ENCODE measurements at regions not wholly inside any gene's neighbourhood (a gene's known extent, or its start where the extent isn't known, plus 50 kb on each side); places are given as distances from the start of the nearest gene placed in this dataset.

DNA sequence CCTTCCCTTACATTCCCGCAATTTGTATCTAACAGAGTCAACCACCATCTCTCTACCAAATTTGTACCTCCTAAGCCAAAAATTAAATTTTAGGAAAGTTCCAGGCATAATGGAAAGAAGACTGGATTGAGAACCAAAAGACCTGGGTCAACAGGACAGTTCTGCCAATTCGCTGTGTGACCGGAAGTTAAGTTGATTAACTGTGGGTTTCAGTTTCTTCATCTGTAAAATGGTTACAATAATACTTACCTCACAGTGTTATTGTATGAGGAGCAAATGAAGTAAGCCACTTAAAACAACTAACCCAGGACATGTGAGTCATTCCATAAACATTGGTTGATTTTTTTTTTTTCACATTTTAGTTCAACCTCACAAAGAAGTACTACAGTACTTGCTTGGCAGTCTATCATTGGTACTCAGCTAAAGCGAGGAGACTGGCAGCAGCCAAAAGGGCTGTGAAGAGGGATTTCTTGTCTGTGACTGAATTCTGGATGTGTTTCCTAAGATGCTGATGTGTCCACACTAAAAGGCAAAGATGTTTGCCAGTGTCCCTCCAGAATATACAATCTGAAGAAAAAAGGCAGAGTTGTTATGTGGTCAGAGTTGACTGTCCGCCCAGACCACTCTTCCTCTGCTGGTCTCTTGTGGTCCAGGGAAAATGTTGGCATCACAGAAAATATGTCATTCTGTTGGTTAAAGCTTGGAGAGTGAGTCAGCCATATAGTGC is 198.6 kb downstream of the TLE1 start:
- in situ Hi-C loops (cut with HindIII; ENCODE audit: low sequenced_read_pairs) = no loop called here

DNA sequence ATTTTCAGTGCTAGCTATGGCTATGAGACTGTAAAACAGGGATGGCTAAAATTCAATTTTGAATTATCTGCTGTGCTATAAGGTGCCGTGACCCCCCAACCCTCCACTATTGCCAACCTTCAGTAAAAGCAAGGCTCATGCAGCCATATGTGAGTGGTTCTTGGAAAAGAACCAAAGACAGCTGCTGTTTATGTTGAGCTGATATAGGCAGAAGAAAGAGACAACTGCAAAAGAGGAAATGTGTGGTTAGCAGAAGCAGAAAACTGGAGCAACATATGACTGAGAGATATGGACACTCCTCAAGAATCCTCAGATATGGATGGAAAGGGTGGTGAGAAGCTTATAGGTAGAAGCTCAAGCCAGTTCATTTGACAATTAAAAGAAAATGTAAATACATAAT is 200.3 kb downstream of the TLE1 start:
- in situ Hi-C loops (cut with HindIII; ENCODE audit: low sequenced_read_pairs) = no loop called here

DNA sequence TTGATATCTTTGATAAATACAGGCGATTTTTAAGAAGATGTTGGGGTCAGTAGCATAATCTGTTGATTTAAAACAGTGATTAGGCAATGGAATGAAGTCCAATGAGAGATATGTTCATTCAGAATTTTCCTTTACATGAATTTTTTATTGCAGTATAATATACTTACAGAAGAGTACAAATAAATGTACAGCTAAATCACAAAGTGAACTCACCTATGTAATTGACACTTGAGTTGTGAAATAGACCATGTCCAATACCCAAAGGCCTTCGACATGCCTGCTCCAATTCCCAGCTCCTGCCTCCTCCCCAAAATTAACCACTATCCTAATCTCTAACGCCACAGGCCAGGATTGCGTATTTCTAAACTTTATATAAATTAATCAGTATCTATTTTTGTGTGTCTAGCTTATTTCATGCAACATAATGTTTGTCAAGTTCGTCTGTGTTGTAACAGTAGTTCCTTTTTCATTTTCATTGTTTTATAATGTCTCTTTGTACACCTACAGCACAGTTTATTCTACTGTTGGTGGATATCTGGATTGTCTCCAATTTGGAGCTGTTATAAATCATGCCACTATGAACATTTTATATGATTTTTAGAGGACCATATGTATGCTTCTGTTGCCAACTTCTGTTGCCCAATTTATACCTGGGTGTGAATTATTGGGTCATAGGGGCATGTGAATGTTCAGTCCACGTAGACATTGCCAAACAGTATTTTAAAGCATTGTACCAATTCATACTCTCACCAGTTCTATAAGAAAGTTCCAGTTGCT is 208.3 kb downstream of the TLE1 start:
- in situ Hi-C loops (cut with HindIII; ENCODE audit: low sequenced_read_pairs) = no loop called here

DNA sequence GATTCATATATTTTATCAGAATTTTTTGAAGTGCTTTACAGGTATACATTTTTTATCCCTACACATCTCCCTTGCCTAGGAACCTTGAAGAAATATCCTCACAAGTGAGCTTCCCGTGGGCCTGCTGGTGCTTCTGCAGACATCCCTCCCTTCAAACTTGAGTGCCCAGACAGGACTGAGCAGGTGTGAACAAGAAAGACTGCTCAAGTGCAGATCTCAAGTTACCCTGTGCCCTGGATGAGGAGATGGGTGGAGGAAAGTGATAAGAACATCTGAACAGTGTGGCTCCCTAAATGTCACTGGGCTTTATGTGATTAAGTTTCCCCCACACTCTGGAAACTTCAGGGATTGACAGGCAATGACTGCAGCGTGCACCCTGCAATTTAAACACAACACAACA is 209.8 kb downstream of the TLE1 start:
- in situ Hi-C loops (cut with HindIII; ENCODE audit: low sequenced_read_pairs) = loop anchor here (5.0 kb wide), 1 partner anchor 87 kb away; no protein-coding TSS in a partner anchor

DNA sequence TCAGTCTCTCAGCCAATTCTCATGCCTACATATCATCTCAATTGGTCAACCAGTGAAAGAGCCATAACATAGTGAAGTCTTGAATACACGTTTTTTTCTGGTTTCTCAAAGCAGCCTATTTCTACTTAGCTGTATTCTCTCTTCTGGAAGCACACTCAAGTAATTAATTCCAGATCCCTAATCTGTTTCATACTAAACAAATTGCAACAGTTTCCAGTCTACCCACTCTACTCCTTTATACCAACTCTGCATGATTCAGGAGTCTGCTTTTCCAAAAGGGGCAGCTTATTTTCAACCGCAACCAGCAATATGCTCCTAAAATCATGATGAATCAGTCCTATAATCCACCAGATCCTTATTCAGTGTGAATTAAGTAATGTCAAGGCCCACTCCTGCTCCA is 211.7 kb downstream of the TLE1 start:
- in situ Hi-C loops (cut with HindIII; ENCODE audit: low sequenced_read_pairs) = loop anchor here (5.0 kb wide), 1 partner anchor 85 kb away; no protein-coding TSS in a partner anchor

DNA sequence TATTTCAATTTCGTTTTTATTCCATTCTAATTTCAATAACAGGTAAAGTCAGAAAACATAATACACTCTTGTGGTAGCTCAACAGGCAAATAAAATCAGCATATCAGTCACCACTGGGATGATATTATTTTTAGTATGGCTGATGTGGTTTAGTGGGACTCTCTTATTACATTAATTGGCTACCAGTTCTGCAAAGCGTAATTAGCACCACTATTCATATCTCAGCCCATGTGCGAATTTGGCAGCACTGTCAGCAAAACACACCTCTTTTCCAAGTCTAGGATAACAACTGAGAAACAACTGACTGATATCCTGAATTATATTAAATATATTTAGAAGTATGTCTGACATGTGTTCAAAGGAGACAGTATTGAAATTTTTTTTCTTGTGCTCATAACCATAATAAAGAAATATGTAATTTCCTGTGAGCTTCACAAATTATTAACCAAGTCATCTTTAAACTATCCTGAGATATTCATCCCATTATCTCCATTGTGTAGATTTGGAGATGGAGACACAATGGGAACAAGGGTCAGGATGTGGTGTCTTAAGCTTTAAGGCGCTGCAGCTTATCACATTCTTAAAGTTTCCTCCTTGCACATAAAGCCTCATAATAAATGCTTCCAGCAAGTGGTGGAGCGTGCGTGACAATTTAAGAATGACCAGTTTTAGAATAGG is 212.4 kb downstream of the TLE1 start:
- in situ Hi-C loops (cut with HindIII; ENCODE audit: low sequenced_read_pairs) = loop anchor here (5.0 kb wide), 1 partner anchor 85 kb away; no protein-coding TSS in a partner anchor

DNA sequence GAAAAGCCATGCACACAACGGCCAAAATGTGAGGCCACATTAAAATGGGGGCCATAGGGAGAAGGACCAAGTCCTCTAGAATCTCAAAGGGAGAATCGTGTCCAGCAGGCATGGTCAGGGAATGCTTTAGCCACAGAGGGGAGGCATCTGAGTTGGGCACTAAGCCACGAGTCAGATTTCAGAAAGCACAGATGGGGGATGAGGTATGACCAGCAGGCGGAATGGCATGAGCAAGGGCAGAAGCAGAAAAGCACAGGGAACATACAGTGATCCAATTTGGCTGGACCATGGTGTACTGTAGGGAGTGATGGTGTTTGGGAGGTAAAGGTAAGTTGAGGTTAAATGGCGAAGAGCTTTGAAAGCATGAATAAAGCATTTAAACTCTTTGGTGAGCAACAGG is 214.6 kb downstream of the TLE1 start:
- in situ Hi-C loops (cut with HindIII; ENCODE audit: low sequenced_read_pairs) = loop anchor here (5.0 kb wide), 1 partner anchor 82 kb away; no protein-coding TSS in a partner anchor

DNA sequence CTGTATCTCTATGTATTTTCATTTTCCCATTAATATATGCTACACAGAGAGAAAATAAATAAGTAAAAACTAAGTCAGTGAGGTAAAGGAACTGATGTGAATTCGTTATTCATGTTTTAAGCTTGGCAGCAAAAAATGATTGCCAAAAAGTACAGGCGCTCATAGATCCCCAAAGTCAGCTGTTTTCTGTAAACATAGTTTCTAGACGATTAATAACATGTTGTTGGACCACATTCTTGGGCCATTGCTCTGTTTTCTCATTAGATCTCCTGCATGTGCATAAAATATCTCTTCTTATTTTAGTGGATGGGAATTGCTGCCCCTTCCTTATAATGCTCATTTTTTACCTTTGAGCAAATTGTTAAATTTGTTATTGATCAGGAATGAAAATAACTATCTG is 215.2 kb downstream of the TLE1 start:
- in situ Hi-C loops (cut with HindIII; ENCODE audit: low sequenced_read_pairs) = no loop called here

DNA sequence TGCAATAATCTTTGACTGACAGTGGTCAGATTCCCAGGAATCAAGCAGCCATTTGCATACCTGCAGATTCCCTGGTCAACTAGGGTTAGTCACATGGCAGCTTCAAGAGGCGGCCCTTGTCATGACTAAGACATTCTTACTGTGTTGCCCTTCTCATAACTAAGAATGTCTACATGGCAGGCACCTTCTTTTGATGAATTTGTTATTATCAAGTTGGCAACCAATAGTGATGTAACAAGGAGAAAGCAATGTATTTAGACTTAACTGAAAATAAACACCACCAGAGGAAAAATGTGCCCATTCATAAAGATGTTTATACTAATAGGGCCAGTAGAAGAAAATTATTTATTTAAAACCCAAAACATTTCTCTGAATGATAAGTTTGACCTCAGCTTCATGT is 215.6 kb downstream of the TLE1 start:
- in situ Hi-C loops (cut with HindIII; ENCODE audit: low sequenced_read_pairs) = no loop called here

DNA sequence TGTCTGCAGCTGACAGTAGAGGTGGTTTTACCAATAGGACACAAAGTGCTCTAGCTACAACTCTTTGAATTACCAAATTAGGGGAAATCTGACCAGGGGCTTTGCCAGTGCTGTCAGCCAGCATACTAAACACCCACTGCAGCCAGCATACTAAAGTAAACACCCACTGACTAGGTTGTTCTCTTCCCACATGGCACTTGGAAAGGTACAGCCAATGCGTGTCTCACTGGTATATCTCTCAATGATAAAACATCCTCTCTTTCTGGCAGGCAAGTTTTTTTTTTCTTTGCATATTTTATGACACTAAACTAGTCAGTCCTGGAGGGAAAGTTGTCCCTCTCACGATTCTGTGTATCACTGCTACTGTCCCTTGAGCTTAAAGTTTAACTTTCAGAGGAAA is 216.1 kb downstream of the TLE1 start:
- in situ Hi-C loops (cut with HindIII; ENCODE audit: low sequenced_read_pairs) = no loop called here

DNA sequence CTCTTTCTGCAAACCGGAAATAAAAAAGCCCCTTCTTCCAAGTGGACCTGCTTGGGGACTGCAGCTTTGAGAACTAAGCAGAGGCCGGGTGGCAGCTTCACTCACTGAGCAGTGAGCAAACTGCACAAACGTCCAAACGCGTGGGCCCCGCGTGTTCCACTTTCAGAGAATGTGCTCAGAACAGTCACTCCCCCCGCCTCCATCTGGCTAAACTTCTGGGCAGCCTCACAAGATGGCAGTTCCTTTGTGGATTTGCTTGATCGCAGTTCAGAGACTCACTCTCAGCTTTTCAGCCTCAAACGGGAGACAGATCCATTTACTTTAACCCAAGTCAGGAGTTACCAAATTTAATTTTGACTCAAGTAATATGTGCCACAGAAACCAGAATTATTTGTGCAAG is 216.6 kb downstream of the TLE1 start:
- in situ Hi-C loops (cut with HindIII; ENCODE audit: low sequenced_read_pairs) = no loop called here

DNA sequence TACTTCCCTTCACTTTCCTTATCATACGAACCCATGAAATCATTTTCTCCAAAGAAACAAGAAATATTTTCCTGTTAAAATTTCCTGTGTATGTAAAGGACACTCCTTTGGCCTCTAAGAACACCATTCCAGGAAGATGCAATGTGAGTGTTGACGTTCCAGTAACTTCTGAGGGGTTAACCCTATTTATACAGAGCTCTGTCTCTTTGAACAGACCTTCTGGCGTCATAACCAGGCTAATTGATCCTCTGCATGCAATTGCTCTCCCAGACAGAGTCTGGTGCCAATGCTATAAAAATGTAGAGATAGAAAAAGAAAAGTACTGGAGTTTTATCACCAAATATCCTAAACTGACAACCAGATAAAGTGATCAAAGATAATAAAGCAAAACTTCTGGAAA is 218.5 kb downstream of the TLE1 start:
- in situ Hi-C loops (cut with HindIII; ENCODE audit: low sequenced_read_pairs) = no loop called here

DNA sequence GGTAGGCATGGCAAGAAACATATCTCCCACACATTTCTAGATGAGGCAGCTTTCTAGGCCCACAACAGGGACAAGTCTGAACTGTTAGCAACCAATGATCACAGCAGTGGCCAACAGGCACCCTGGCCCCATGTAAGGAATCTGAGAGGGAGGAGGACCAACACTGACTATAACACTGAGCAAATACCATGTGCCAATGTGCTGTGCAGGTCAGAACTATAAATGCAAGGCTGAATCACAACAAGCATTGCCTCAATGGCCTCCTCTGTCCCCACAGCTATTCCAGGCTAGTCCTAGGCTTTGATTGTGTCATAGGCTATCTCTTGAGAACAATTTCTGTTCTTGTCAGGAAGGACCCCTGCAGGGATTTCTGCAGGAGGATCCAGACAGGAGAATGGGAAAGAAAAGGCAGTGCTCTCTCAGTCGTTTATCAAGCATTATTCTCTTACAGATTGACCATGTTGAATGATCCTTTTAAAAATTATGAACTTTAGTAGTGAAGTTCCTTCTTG is 221.2 kb downstream of the TLE1 start:
- in situ Hi-C loops (cut with HindIII; ENCODE audit: low sequenced_read_pairs) = loop anchor here (5.0 kb wide), 1 partner anchor 89 kb away; no protein-coding TSS in a partner anchor

DNA sequence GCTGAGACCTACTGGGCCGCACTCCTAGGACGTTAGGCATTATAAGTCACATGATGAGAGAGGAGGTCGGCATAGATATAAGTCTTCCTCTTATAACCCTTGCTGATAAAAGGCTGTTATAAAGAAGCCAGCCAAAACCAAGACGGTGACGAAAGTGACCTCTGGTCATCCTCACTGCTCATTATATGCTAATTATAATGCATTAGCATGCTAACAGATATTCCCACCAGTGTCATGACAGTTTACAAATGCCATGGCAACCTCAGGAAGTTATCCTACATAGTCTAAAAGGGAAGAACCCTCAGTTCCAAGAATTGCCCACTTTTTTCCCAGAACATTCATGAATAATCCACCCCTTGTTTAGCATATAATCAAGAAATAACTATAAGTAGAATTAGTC is 222.4 kb downstream of the TLE1 start:
- in situ Hi-C loops (cut with HindIII; ENCODE audit: low sequenced_read_pairs) = loop anchor here (5.0 kb wide), 1 partner anchor 90 kb away; no protein-coding TSS in a partner anchor

DNA sequence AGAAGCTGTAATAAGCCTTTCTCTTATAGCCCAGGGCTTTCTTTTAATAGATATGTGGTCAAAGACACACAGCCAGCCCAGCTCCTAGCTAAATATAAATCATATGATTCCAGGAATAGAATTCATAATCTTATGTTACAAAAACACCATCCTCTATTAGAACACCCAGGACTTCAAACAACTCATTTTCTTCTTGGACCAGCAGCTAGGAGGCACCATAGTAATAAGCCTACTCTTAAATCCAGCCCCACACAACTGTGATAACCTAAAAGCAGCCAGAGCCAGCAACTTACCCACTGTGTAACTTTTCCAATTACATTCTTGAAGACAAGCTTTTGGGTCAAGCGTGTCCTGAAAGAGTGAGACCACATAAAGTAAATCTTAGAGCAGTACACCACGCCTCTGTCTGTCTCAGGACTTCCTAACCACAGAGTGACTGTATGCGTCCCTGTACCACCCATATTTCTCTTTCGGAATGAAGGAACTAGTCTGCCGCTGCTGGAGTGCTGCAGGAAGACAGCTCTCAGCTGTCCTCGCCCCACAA is 223.8 kb downstream of the TLE1 start:
- in situ Hi-C loops (cut with HindIII; ENCODE audit: low sequenced_read_pairs) = loop anchor here (5.0 kb wide), 1 partner anchor 92 kb away; no protein-coding TSS in a partner anchor

DNA sequence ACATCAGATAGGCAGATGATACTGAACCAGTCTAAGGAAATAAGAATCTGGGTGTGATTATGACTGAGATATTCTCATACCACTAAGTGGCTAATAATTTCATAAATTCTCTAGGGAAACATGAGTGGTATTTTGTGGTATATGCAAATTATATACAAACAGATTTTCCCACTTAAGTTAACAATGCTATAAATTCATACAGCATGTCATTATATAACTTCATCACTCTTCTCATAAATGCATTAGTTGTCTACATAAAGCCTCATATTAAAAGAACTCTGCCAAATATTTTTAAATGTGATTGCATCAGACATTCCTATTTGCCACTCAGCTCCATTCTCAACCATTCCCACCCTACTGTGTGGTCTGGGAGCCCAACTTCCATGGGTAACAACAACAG is 226.5 kb downstream of the TLE1 start:
- in situ Hi-C loops (cut with HindIII; ENCODE audit: low sequenced_read_pairs) = no loop called here

DNA sequence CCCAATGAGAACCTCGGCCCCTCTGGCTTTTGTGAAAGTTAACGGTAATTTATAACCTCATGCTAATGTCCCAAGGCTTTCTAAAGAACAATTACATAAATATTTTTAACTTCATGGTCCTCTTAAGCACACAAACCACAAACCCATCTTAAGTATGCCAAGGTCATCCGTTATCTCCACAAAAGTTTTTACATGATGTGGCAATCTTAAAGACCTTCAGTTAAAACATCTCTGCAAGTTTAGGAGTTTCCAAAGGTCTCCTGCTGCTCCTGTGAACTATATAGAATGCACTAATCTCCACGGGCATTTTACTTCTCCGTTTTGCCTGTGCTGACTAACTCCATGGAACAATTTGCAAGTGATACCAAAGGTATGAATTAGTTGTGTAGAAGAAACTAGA is 228.2 kb downstream of the TLE1 start:
- in situ Hi-C loops (cut with HindIII; ENCODE audit: low sequenced_read_pairs) = no loop called here

DNA sequence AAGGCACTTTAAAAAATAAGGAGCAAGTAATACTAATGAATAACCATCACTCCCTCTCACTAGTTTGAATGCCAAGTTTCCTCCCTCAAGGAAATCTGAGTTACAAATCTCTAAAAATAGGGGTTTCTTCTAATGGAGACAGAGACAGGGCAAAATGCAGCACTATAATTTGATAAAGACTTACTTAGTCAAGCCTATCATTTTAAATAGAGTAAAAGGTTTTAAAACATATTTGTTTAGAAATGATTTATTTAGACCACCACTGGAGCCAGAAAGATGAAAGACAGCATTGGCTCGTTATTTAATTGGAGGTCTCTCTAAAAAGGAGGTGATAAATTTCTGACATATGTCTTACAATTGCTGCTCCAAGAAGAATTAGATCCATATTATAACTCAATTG is 228.7 kb downstream of the TLE1 start:
- in situ Hi-C loops (cut with HindIII; ENCODE audit: low sequenced_read_pairs) = no loop called here

DNA sequence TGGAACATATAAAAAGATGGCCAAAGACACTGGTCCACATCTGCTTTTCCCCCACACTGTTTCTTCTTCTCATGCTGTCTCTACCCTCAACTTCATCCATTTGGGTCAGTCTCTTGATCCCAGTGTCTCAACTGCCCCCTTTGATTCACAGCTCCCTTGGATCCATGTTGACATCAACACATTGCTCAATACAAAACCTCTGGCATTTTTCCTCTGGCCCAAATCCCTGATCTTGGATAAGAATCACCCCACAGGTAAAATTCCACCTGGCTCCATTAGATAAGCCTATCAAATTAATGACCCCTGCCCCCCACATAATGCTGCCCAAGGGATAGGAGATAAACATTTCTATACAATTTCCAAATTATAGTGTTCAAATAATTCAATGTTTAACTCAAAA is 229.8 kb downstream of the TLE1 start:
- in situ Hi-C loops (cut with HindIII; ENCODE audit: low sequenced_read_pairs) = no loop called here

DNA sequence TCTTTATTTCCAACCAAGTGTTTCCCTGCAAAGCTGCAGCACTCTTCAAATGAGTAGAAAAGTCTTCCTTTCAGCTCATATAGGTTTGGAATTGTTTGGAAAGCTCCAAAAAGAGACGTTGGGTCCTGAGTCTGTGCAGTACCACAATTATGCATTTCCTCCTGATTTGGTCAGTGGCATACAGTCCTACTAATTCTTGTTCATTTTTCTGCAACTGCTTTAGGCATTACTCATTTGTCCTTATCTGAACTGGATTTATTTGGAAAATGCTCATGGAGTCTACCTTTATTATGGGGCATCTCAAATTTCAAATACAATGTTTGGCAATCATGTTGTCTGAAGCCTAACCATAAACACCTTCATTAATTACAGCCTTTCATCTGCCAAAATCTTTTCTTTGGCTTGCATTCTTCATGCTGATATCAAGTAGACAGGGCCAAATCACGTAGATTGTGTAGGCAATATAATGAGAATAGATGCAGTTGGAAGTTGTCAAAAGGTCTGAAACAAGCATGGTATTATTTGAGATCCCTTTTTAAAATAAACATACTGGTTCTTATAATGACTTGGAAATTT is 232.8 kb downstream of the TLE1 start:
- in situ Hi-C loops (cut with HindIII; ENCODE audit: low sequenced_read_pairs) = no loop called here
